Neural crest cell (in vitro differentiated cells): ENCODE measurements at regions not wholly inside any gene's neighbourhood (a gene's known extent, or its start where the extent isn't known, plus 50 kb on each side); places are given as distances from the start of the nearest gene placed in this dataset.

Experiments
- DNase-seq: peaks from one replicate; pipeline ENCODE4 v3.0.0; 2021; ENCODE audit warnings: low read depth, mixed read lengths, low spot score
- H3K27ac Mint-ChIP-seq: one replicate; pipeline ENCODE4 v1.8.0; 2021; ENCODE audit warnings: mild to moderate bottlenecking, mixed read lengths; ENCODE audit not compliant: unreplicated experiment
- H3K27me3 Mint-ChIP-seq: 2 replicates; pipeline ENCODE4 v1.8.0; 2021; ENCODE audit warnings: low read depth, mild to moderate bottlenecking, mixed read lengths
- H3K36me3 Mint-ChIP-seq: 2 replicates; pipeline ENCODE4 v1.8.0; 2021; ENCODE audit warnings: low read depth, mild to moderate bottlenecking, mixed read lengths
- H3K4me1 Mint-ChIP-seq: 2 replicates; pipeline ENCODE4 v1.8.0; 2021; ENCODE audit warnings: mixed read lengths
- H3K4me3 Mint-ChIP-seq: one replicate; pipeline ENCODE4 v1.8.0; 2021; ENCODE audit warnings: mild to moderate bottlenecking, mixed read lengths
- H3K9me3 Mint-ChIP-seq: 2 replicates; pipeline ENCODE4 v1.8.0; 2021; ENCODE audit warnings: mixed read lengths
- TF ChIP-seq, protein P1 (sequence below): fragments of 200-600 bp; sonication (generic); conservative IDR thresholded peaks from 2 replicates; pipeline ENCODE4 v1.5.0; 2021; ENCODE audit warnings: antibody characterized with exemption, mild to moderate bottlenecking

DNA sequence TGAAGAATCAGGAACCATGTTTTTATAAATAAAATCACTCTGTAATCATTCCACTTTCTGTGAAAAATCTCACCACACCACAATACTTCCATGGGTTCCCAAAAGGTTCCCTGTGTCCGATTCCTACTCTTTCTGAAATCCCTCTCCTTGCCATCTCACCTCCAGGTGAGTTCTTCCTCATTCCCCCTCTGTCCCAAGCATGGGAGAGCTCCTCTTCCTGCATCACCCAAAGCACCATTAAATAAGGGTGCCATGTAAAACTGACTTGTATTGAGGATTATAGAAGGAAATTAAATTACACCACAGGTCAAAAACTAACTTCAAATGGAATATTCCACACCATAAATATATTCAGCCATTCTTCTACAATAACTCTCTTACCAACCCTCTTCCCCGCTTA is 55.8 kb upstream of the ETAA1 start:
- DNase-seq = no peak
- H3K27me3 Mint-ChIP-seq = no peaks in the 10 kb centered on the region
- H3K9me3 Mint-ChIP-seq = no peaks in the 10 kb centered on the region
- H3K4me1 Mint-ChIP-seq = peaks cover 6% of the 10 kb centered on the region
- TF ChIP-seq, protein P1, sequence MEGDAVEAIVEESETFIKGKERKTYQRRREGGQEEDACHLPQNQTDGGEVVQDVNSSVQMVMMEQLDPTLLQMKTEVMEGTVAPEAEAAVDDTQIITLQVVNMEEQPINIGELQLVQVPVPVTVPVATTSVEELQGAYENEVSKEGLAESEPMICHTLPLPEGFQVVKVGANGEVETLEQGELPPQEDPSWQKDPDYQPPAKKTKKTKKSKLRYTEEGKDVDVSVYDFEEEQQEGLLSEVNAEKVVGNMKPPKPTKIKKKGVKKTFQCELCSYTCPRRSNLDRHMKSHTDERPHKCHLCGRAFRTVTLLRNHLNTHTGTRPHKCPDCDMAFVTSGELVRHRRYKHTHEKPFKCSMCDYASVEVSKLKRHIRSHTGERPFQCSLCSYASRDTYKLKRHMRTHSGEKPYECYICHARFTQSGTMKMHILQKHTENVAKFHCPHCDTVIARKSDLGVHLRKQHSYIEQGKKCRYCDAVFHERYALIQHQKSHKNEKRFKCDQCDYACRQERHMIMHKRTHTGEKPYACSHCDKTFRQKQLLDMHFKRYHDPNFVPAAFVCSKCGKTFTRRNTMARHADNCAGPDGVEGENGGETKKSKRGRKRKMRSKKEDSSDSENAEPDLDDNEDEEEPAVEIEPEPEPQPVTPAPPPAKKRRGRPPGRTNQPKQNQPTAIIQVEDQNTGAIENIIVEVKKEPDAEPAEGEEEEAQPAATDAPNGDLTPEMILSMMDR = no peak
- no peak overlapping the region for H3K27ac Mint-ChIP-seq
- no peak overlapping the region for H3K4me3 Mint-ChIP-seq
- H3K36me3 Mint-ChIP-seq = no peaks in the 10 kb centered on the region

DNA sequence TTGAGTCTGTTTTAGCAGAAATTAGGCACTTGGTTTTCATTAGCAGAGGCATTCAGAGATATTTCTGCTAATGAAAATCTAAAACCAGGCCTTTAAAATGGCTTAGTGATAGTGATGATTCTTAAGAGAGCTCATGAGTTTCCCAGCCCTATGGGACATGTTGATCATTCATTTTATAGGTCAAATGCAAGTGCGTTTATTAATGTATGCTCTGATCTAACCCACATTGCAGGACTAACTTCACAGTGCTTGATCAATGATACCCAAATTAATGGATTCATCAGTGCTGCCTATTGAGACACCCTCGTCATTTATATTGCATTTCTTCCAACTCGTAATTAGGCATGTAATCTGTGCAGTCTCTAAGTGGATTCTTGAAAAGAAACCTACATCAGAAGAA is 54.7 kb upstream of the ETAA1 start:
- Mint-ChIP-seq H3K36me3 (no peaks in the 10 kb centered on the region), H3K27me3 (no peaks in the 10 kb centered on the region), H3K4me1 (peaks cover 6% of the 10 kb centered on the region), H3K27ac (no peak overlapping the region), H3K9me3 (no peaks in the 10 kb centered on the region), H3K4me3 (no peak overlapping the region)
- no peak for DNase-seq
- TF ChIP-seq, protein P1 = no peak

DNA sequence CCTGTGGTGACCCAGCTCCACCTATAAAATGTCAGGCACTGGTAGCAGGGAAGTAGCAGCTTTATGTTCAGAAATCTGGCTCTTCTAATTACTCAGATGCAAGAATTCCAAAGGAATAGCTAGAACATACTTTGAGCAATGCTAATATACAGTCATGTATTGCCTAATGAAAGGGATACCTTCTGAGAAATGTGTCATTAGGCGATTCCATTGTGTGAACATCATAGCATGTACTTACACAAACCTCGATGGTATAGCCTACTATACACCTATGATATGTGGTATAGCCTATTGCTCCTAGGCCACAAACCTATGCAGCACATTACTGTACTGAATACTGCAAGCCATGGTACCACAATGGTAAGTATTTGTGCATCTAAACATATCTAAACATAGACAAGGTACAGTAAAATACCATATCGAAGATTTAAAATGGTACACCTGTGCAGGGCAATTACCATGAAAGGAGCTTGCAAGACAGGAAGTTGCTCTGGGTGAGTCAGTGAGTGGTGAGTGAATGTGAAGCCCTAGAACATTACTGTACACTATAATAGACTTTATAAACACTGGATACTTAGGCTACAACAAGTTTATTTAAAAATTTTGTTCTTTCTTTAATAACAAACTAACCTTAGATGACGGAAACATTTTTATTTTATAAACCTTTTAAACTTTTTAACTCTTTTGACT is 50.3 kb upstream of the ETAA1 start:
- peaks cover 2% of the 10 kb centered on the region for H3K36me3 Mint-ChIP-seq
- no peak overlapping the region for H3K4me3 Mint-ChIP-seq
- H3K27me3 Mint-ChIP-seq = no peaks in the 10 kb centered on the region
- no peaks in the 10 kb centered on the region for H3K4me1 Mint-ChIP-seq
- TF ChIP-seq, protein P1 = no peak
- peaks cover 6% of the 10 kb centered on the region for H3K9me3 Mint-ChIP-seq
- H3K27ac Mint-ChIP-seq = no peak overlapping the region
- no peak for DNase-seq
